ENCODE measurements at regions not wholly inside any gene's neighbourhood (a gene's known extent, or its start where the extent isn't known, plus 50 kb on each side); places are given as distances from the start of the nearest gene placed in this dataset.

- no peak for DNase-seq (ENCODE audit: low read depth in 2 of 2)
Observed at GRCh38 chr4:108405586-108405985, 214.8 kb upstream of the RPL34 start.

GRCh38 chr4:108400309-108400708 lies 220.1 kb upstream of the RPL34 start:
- DNase-seq (ENCODE audit: low read depth in 2 of 2), result no peak

GRCh38 chr4:108399610-108400265 lies 220.6 kb upstream of the RPL34 start:
- no peak for DNase-seq (ENCODE audit: low read depth in 2 of 2)

- DNase-seq (ENCODE audit: low read depth in 2 of 2), result no peak
Observed at GRCh38 chr4:108398836-108399235, 221.5 kb upstream of the RPL34 start.

DNA sequence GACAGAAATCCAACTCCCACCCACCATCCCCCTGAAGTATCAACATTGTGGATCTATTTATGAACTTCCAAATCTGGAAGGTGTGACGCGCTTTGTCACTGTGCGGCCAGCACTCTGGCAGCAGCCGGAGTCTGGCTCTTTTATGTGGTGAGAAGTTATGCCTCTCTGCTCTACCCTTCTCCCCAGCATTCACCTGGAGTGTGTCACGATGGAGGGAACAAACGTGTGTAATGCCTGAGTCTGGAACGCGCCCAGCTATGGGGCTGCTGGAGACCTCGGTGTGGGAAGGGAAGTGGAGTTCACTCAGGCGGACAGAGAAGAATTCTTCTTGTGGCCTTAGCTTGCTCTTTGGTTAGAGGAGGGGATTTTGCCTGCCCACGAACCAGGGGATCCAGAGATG lies 222.1 kb upstream of the RPL34 start:
- no peak for DNase-seq (ENCODE audit: low read depth in 2 of 2)

DNA sequence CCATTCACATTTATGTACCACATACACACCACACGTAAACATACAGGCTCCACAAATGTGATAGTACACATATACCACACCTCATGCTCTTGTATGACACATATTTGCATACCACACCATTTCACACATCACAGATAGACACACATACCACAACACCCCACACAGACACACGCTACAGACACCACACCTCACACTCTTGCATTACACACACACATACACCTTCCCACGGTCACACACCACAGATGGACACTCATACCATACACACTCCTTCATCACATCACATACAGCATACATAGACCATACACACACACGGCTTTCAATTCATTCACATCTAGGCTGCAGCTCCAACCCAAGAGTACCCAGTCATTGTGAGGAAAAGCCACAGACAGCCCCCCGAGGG lies 222.5 kb upstream of the RPL34 start:
- no peak for DNase-seq (ENCODE audit: low read depth in 2 of 2)

DNA sequence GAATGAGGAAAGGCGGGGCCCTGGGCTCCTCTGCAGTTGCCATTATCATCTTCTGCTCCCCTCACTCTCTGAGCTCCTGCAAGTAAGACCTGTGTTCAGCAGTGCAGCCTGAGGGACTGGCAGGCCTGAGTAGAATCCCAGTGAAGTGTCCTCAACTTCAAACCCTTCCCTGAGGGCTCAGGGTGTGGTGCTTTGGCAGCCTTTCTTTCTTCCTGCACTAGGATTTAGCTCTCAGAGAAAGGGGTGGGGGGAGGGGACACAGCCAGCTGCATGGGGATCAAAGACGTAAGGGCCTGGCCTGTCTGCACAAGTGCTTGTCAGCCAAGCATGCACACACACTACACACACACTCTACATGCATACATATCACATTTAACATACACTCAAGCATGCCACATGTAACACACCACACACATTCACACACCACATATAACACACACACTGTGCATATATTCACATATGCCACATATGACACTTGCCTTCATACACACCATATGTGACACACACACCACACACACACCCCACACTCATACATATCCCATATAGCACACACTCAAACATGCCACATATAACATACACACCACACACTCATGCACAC lies 223.4 kb upstream of the RPL34 start:
- DNase-seq (ENCODE audit: low read depth in 2 of 2), result no peak

DNA sequence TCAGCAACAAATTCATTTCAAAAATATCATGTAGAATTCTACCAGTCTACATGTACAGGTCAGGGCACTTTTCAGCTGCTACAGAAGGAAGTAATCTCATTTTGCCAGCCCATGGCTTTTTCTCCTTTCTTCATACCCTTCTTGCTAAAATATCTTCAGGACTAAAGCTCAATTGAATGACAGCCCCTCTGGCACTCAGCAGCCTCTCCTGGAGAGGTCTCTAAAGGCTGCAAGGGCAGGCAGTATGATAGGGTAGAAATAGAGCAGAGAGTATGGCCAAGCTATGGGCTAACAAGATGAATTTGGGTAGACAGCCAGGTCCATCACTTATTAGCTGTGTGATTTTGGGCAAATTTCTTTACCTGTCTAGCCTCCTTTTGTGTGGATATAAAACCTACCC lies 224.6 kb upstream of the RPL34 start:
- DNase-seq (ENCODE audit: low read depth in 2 of 2), result no peak

GRCh38 chr4:108393890-108394472 lies 225.2 kb upstream of the LEF1 start:
- no peak for DNase-seq (ENCODE audit: low read depth in 2 of 2)

DNA sequence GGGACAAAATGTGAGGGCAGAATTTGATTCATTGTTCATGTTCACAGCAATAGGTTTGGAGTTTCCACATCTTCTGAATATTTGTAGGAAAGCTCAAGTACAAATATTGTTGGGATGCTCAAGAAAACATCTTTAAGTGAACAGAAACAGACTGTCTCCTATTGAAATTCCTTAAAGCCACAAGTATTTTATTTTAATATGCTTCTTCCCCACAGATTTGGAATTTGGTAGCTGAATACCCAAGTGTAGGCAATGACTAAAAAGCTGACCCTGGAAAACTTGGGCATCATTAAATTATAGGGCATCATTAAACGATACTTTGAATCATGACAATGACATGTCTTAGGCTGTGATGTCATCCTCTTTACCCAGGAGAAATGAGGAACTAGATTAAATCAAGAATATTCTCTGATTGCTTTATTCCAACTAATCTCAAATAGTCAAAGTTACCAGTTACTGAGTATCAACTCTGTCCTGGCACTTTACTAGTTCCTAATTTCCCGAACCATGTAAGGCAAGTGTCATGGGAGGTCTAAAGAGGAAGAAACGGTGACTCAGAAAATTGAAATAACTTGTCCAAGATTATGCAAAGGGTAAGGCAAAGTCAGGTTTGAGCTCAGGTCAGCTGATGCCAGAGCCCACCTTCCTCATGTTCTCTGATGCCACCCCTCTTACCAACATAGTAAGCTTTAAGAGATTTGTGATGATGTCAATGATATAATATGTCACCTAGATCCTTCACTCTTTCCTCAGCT lies 223.1 kb upstream of the LEF1 start:
- DNase-seq (ENCODE audit: low read depth in 2 of 2), result no peak

GRCh38 chr4:108385076-108385475 lies 216.3 kb upstream of the LEF1 start:
- DNase-seq (ENCODE audit: low read depth in 2 of 2), result no peak

GRCh38 chr4:108384544-108384943 lies 215.8 kb upstream of the LEF1 start:
- no peak for DNase-seq (ENCODE audit: low read depth in 2 of 2)

GRCh38 chr4:108383157-108383556 lies 214.4 kb upstream of the LEF1 start:
- no peak for DNase-seq (ENCODE audit: low read depth in 2 of 2)

- no peak for DNase-seq (ENCODE audit: low read depth in 2 of 2)
Observed at GRCh38 chr4:108382751-108383150, 214.0 kb upstream of the LEF1 start.

DNA sequence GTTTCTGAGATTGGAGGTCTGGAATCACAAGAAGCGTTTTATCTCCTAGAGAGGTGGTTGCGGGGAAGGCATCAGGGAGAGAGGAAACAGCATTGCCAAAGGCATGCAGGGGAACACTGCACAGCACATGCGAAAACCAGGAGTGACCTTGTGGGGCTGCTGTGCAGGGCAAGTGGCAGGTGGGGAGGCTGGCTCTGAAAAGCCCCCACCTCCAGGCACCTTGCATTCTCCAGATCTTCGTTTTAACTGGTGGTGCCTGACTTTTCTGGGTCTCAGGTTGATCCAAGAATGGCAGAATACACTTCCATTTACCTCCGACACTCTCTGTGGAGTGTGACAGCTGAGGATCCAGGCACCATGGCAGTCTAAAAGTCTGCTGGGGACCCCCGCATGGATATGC lies 209.4 kb upstream of the LEF1 start:
- DNase-seq (ENCODE audit: low read depth in 2 of 2), result no peak

DNA sequence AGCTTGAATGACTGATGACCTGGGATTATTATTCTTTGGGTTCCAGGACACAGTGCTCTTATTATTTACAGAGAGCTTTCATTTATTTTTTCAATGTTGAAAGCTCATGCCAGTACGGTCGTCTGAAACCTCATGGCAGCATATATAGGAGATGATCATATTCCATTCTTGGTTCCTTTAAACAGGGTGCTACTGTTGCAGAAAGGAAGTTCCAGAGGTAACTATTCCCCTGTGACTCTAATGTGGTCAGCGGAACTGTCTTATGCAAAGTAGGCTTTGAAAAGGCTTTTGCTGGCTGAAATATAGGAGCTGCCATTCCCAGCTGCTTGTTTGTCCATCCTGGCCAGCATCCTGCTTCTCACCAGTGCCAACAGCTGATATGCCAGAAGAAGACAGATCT lies 208.3 kb upstream of the LEF1 start:
- DNase-seq (ENCODE audit: low read depth in 2 of 2), result no peak

GRCh38 chr4:108375434-108375833 lies 206.7 kb upstream of the LEF1 start:
- DNase-seq (ENCODE audit: low read depth in 2 of 2), result no peak

DNA sequence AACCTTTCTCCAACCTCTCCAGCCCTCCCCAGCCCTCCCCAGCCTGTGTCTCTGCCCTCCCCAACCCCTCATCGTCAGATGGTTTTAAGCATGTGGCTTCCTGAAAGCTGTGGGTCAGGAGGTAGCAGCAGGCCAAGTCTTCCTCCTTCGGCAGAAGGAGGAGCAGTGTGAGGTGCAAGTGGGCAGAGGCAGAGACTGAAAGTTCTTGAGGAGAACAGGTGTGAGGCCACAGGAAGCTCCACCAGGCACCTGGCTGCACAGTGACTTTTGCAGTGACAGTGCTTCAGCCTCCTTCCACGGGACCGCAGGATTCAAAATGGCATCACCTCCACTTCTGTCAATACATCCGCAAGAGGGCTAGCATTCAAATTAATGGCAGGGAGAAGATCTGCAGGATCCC lies 203.9 kb upstream of the LEF1 start:
- no peak for DNase-seq (ENCODE audit: low read depth in 2 of 2)

GRCh38 chr4:108371282-108371681 lies 202.6 kb upstream of the LEF1 start:
- DNase-seq (ENCODE audit: low read depth in 2 of 2), result no peak

DNA sequence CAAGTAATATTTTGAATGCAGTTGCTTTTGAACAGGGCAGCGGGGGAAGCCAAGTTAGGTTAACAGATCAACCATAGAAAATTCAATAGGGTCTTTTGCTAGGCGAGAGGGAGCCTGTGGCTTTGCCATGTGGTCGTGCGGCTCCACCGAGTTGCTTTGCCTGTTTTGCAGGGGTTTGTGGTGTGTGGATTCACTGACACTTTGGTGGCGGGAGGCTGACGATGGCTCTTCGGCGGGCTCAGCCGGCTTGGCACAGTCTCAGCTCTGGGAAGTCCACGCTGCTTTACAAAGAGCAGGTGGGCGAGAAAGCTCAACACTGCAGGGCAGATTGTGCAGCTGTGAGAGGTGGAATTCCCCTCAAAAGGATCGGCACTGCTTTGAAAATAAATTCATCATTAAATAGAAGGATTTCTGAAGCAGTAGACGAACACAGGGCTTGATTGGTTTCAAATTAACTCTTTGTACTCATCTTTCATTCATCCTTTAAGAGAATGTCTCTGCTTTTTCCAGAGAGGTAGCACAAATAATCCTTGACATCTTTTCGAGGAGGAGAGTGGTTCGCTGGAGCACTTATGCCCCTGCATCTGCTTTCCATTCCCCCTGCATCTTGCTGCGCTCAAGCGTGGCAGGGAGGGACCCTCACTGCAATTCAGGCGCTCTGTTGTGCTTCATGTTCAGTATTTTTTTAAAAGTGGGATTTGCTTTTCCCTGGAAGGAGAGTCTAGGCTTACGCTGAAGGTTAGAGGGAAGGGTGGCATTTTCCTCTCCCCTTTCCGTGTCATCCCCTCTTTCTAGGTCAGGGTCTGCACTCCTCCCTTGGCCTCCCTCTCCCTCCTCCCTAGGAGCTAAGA lies 201.8 kb upstream of the LEF1 start:
- no peak for DNase-seq (ENCODE audit: low read depth in 2 of 2)

DNA sequence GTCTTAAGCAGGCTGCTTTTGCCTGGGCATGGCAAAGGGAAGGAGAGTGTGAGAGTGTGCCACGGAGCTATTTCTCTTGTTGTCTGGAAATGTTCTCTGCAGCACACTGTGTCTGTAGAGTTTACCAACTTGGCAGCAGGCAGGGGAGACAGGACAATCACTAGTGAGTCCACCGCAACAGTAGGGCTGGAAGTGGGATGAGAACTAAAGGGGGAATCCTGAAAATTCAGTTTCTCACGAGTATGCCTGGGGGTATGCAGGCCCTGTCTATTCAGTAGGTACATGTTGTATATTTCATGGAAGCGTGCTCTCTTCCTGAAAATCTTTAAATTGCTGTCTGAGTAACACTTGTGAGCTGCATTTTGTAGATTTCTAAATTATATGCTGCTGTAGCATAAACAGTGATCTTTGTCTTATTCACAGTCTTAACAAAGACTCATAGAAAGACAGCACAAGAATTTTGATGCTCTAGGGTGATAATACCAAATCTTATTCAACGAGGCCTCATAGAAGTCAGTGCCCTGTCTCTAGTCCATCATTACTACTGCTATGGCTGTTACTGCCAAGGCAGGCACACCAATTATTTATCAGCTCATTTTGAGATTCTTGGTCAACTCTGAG lies 200.4 kb upstream of the LEF1 start:
- no peak for DNase-seq (ENCODE audit: low read depth in 2 of 2)
